ENCODE measurements at regions not wholly inside any gene's neighbourhood (a gene's known extent, or its start where the extent isn't known, plus 50 kb on each side); places are given as distances from the start of the nearest gene placed in this dataset.

- TF ChIP-seq ZNF692 (tag by site-specific recombination; IDR thresholded peaks at IDR 0.05) (peak; percentile 93), ZNF521 (tag by site-specific recombination; IDR thresholded peaks at IDR 0.05) (no peak), REPIN1 (tag by site-specific recombination; IDR thresholded peaks at IDR 0.05; ENCODE audit: low read depth) (no peak), ZNF121 (tag by site-specific recombination; IDR thresholded peaks at IDR 0.05) (no peak), ZNF707 (tag by site-specific recombination; IDR thresholded peaks at IDR 0.05) (no peak), ZBTB44 (tag by site-specific recombination; IDR thresholded peaks at IDR 0.05) (no peak), ZNF629 (tag by site-specific recombination; IDR thresholded peaks at IDR 0.05) (no peak), ZSCAN18 (tag by site-specific recombination; IDR thresholded peaks at IDR 0.05) (no peak), PATZ1 (tag by site-specific recombination; IDR thresholded peaks at IDR 0.05) (peak; percentile 6), ZNF501 (tag by site-specific recombination; IDR thresholded peaks at IDR 0.05) (peak; percentile 10; the same call in 1 of the 2 replicates), ZBTB20 (tag by site-specific recombination; IDR thresholded peaks at IDR 0.05) (peak; percentile 75), ZNF658 (tag by site-specific recombination; IDR thresholded peaks at IDR 0.05) (no peak), ZNF140 (tag by site-specific recombination; IDR thresholded peaks at IDR 0.05) (no peak), ZNF335 (tag by site-specific recombination; conservative IDR thresholded peaks at IDR 0.05) (peak; percentile 88), ZNF558 (tag by site-specific recombination; IDR thresholded peaks at IDR 0.05) (no peak), ZFHX2 (tag by site-specific recombination; conservative IDR thresholded peaks at IDR 0.05) (peak; percentile 97), KLF10 (tag by site-specific recombination; IDR thresholded peaks at IDR 0.05) (peak; percentile 14; the same call in 1 of the 2 replicates), ELK4 (IDR thresholded peaks at IDR 0.05; ENCODE audit: borderline replicate concordance, low read depth, low read length) (no peak), ZNF76 (tag by site-specific recombination; IDR thresholded peaks at IDR 0.05; ENCODE audit: borderline replicate concordance, low read depth) (no peak), ZNF610 (tag by site-specific recombination; IDR thresholded peaks at IDR 0.05; ENCODE audit: borderline replicate concordance) (no peak), ZNF449 (tag by site-specific recombination; IDR thresholded peaks at IDR 0.05) (peak; percentile 51; the same call in 1 of the 2 replicates), ZNF202 (tag by site-specific recombination; IDR thresholded peaks at IDR 0.05; ENCODE audit: borderline replicate concordance) (no peak), ZBTB26 (tag by site-specific recombination; optimal IDR thresholded peaks at IDR 0.05) (peak; percentile 93), ZFP37 (tag by site-specific recombination; IDR thresholded peaks at IDR 0.05) (no peak), ZNF660 (tag by site-specific recombination; IDR thresholded peaks at IDR 0.05) (peak; percentile 36; the same call in 1 of the 2 replicates), ZNF341 (tag by site-specific recombination; IDR thresholded peaks at IDR 0.05; ENCODE audit: low read depth) (peak; percentile 40), AEBP2 (tag by site-specific recombination; IDR thresholded peaks at IDR 0.05; ENCODE audit: borderline replicate concordance) (no peak)
Measured at GRCh38 chr10:29736366-29737073, 101.7 kb upstream of the SVIL start (continued).
